NCI-H187 (cell line): ENCODE measurements at regions not wholly inside any gene's neighbourhood (a gene's known extent, or its start where the extent isn't known, plus 50 kb on each side); places are given as distances from the start of the nearest gene placed in this dataset.
"Not testable (repeated sequence)": the region's sequence is repeated elsewhere in the genome, so short reads cannot be mapped to it uniquely, and the experiment has no call there.

ENCODE experiments used
- DNase-seq, 2 experiments: peaks; one replicate each; lab custom pipeline; 2025; lab: John Stamatoyannopoulos, UW

GRCh38 chr9:73219985-73220626, 68.4 kb downstream of the ANXA1 start:
- no peak for DNase-seq

DNA sequence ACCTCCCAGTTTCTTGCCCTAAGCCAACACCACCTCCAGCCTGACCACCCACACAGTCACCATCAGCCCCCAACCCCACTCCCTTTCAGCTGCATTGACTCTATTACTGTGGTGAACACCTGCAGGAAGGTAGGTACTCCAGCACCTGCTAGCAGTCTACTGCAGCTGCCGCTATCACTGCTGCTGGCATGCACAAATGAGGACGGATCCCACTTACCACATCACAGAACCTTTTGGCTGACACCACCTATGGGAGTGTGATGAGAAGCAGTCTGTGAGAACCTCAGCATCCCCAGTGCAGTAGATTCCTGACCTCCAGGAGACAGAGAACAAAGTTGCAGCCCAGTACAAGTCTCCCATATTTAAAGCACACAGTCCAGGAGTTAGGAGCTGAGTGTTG, 71.9 kb downstream of the ANXA1 start:
- DNase-seq, result no peak

GRCh38 chr9:73229543-73229942, 77.9 kb downstream of the ANXA1 start:
- no peak for DNase-seq

GRCh38 chr9:73230251-73230650, 78.6 kb downstream of the ANXA1 start:
- no peak for DNase-seq

DNA sequence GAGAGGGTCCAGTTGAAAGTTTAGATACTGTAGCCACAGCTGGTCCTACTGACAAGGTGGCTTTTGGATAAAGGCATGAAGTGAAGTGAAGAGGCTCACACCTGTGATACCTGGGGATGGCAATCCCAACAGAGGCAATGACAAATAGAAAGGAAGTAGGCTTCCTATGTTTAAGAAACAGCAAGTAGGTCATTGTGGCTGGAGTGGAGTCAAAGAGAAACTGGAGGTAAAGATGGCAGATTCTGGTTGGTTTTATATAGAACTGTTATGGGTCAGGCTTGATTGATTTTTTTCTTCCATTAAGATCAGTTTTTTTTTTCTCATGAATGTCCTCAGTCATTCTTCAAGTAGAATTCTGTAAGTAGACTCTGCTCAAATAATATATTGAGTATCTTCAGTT, 79.5 kb downstream of the ANXA1 start:
- no peak for DNase-seq

DNA sequence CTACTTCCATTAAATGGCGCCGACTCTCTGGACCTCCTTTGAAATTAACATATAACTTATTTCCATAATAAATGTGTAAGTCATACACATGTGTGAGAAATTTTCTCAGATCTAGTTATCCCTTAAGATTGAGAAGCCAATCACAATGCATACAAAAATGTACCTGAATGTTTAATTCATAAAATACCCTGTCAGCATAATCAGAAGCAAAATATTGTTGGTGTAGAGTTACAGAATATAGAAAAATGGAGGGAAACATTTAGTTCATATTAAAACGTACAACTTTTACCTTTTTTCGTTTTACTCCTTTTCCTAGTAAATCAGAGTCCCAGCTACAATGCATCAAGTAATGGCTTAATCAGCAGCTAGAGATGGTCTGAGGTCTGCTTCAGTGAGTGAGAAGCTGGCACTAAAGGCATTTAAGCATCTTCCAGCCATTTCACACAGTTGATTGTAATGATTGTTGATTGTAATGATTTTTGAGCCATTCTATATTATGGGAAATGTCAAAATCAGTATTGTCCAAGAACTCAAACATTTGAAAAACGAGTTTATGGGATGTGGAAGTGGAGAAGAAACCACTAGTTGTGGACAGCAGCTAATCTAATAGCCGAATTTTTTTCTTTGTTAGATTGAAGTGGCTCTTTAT, 81.8 kb downstream of the ANXA1 start:
- DNase-seq, result no peak

DNA sequence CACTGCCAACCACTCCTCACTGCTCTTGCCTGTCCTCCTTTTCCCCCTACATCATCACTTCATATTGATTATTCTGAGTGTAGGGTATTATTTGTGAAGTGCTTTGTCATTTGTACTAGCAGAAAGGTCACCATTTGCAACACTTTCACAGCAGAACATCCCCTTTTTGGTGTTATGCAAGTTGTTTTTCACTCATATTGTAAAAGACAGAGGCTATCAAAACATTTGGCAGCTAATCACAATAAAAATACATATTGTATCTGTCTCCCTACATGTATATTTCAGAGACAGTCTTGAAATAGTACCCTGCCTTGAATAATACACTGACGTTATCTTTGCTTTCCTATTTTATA, 82.3 kb downstream of the ANXA1 start:
- no peak for DNase-seq

DNA sequence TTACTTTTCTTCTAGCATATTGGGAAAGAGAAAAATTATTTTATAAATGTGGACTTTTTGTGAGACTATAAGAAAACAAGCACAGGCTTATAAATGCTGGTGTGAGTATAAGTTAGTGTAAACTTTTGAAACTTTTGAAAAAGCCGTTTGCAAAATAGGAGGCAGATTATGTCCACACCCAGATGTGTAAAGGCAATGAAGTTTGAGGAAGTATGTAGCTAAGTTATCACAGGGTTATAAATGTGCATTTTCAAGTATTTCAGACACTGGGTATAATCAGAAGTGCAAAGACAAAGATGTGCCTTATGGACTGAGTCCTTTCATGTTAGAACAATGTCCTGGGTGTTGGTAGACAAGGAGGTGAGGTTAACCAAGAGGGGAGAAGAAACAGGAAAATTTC, 85.5 kb downstream of the ANXA1 start:
- DNase-seq, result no peak

DNA sequence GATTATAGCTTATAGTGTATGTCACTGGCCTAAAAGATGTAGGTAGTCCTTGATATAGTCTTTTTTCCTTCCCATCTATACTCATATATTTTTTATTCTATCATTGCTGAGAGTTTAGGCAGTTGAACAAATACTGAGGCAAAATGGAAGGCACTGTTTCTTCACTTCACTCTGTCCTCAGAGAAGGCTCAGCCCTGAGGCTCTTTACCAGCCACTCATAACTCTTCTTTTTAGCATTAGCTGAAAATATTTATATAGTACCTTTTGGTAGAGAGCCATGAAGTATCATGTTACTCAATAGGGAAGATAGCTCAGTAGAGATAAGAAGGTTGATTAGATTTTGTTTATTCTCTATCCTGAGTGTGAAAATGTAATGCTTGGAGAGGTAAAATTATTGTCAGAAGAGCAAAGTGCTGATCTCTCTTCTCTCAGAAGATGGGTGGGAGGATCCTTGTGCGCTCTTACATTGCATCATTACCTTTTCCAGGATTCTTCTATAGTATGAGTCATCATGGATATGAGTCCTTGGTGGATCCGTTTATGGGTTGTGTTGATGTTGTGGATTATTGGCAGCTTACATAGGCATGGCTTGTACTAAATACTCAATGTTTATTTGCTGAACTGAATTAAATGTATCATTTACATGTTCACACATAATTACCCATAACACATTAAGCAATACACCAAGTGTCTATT, 88.1 kb downstream of the ANXA1 start:
- DNase-seq, result no peak

- no peak for DNase-seq
Measured at GRCh38 chr9:73243078-73243477, 91.4 kb downstream of the ANXA1 start.

DNA sequence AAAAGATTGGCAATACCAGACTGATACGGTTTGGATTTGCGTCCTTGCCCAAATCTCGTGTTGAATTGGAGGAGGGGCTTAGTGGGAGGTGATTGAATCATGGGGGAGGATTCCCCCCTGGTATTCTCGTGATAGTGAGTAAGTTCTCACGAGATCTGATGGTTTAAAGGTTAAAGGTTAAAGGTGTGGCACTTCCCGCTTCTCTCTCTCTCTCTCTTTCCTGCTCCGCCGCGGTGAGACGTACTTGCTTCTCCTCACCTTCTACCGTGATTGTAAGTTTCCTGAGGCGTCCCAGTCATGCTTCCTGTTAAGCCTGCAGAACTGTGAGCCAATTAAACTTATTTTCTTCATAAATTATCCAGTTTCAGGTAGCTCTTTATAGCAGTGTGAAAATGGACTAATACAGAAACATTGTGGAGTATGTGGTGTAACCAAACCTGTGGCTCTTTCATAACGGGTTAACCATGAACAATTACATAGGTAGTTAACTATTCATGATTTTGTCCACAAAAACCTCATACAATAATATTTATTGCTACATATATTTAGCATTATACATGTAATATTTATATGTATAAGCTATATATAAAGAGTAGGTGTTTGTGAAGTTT, 107.5 kb downstream of the ANXA1 start:
- DNase-seq, result no peak

DNA sequence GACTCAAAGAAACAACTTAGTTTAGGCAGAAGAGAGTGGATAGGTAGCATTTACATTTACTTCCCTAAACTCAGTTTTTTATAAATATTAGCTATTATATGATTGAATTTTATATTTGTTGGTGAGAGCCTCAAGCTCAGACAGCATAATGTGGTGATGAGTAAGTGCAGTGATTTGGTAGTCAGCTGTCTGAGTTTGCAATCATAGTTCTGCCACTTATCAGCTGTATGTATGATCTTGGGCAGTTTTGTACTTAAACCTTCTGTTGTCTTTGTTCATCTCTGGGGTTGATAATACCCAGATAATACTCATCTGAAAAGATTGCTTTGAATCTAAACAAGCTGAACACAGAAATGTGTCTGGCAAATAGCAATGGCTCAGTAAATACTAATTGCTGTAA, 108.8 kb downstream of the ANXA1 start:
- no peak for DNase-seq

- DNase-seq, result no peak
Measured at GRCh38 chr9:73264631-73265030, 113.0 kb downstream of the ANXA1 start.

- no peak for DNase-seq
Measured at GRCh38 chr9:73265876-73266275, 114.2 kb downstream of the ANXA1 start.

DNA sequence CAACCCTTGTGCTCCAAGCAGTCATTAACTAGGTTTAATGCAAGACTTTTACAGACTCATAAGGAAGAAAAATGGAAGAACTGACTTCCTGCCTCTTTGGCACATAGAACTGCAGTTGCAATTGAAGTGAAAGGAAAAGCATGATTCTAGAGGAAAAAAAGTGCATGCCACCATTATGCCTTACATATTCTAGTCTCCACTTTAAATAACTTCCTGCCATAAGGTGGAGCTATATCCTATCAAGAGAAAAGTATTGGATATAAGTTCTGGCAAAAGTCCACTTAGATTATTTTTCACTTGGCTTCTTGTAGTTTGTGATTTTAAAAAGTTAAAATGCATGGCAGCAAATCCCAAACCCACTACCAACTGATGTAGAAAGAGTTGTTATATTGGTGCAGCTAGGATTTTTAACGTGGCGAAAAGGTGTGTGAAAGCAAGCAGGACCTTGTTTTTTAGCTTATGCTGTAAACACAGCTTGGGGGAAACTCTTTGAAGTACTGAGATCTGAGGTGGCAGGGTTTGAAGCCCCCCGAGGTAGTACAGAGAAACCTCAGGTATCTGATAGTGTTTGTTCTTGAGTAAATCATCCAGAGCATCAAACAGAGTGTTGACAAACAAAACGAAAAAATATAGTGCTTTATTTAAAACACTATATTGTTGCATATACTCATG, 117.9 kb downstream of the ANXA1 start:
- DNase-seq, result no peak

GRCh38 chr9:73270967-73271721, 119.5 kb downstream of the ANXA1 start:
- DNase-seq, result no peak

DNA sequence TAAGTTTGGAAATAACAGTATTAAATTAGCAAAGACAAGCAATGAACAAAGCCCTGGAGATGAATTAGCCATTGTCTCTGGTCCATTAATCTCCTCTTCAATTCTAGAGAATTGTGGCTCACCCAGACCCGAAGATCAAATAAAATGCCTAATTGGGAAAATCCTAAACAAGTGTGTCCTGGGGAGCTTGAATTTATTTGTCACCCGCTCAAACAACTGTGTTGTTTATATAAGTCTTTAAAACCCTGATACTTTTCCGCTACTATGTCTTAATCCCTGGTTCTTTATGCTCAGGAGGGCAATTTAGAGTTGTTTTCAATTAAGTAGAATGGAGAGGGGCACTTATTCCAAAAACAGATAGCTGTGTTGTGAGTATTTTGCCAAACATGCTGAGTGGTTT, 128.4 kb downstream of the ANXA1 start:
- no peak for DNase-seq

- no peak for DNase-seq
Measured at GRCh38 chr9:73284377-73284776, 132.7 kb downstream of the ANXA1 start.

- DNase-seq, result no peak
Measured at GRCh38 chr9:73294336-73294735, 142.7 kb downstream of the ANXA1 start.

- DNase-seq, result no peak
Measured at GRCh38 chr9:73325983-73326382, 174.3 kb downstream of the ANXA1 start.

DNA sequence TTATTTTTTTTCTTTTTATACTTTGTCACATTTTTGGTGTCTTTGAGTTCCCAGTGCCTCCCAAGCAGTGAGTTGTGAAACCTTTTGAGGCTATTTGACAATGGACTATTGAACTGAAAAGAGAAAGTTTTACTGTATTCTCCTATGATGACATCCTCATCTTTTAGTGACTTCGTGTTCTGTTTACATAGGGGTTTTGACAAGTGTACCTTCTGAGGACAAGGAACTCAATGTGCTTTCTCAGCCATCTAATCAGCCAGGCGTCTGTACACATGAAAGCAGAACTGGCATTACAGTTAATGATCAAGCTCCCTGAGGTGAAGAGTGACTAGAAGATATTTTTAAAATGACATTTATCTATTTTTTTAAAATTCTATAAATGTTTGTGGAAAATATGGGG, 175.5 kb downstream of the ANXA1 start:
- DNase-seq, result no peak

- not testable (repeated sequence) for DNase-seq
Measured at GRCh38 chr9:73337182-73337581, 185.5 kb downstream of the ANXA1 start.
